Fibroblast of skin of right biceps (primary cell): ENCODE measurements at regions not wholly inside any gene's neighbourhood (a gene's known extent, or its start where the extent isn't known, plus 50 kb on each side); places are given as distances from the start of the nearest gene placed in this dataset.

Experiments
- DNase-seq: peaks from one replicate; pipeline ENCODE4 v3.0.0-alpha.2; 2013

DNA sequence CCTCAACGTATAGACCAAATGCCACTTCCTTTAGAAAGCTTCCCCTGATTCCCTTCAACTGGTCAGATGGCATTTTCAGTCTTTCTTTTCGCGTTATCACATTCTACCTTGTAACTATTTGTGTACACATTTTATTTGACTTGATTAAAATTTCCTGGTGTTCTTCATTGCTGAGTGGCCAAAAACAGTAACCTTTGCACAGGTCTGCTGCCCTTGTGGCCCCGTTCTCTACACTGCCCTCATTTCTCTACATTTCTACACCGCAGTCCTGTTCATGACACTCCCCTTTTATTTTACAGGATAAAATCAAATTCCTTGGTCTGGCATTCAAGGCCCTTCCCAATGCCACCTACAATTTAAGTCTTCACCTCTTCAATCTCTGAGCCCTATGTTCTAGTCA, 334.2 kb upstream of the SLC30A5 start:
- no peak for DNase-seq

DNA sequence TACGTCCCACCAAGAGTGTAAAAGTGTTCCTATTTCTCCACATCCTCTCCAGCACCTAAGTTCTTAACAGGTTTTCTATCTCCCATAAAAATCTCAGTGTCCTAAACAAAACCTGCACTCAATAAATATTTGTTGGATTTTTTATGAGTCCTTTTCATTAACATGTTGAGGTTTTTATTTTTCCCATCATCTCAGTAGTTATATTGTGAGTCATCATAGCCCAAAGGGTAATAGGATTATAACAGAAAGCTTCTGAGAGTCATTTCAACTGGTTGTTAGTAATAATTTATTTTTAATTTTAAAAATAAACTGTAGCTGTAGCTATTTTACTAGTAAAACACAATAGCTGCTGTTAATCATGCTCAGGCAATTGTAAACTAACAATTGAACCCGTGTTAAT, 331.6 kb upstream of the SLC30A5 start:
- no peak for DNase-seq

DNA sequence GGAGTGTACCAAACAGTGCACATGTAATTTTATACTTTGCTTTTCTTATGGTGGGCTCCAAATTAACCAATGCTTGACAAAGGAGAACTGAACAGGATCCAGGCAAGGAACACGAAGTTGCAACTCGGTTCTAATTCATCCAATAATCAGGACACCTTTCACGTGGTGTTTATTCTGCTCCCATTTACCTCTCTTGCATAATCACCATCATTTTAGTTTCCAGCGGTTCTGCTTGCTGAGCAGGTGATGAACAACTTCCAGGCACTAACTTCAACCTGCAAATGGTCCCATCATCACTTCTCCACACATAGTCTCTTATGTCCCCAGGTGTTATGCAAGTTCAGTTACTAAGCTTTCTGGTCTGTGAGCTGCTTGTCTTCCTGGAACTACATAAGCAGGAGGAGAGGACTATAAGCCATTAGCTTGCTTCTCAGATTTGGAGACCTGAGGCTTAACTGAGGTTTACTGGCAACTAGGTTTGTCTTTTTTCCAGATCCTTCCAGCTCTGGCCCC, 326.8 kb upstream of the SLC30A5 start:
- DNase-seq: no peak

DNA sequence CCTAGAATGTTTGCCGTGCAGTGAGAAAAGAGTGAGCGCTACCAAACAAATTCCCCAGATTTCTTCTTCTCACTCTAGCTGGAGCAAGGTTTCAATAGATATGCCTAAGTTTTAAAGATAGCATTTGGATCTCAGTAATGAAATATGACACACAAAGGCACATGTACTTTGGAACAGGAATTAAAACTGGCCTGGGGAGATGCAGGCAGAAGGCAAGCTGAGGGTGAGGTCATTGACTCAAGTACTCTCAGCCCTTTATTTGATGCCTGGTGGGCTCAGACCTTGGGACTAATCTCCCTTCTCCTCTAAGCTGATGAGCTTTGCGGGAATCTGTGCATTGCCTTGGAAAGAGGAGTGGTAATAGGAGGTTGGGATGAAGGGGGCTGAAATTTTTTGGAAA, 323.3 kb upstream of the SLC30A5 start:
- DNase-seq: no peak

DNA sequence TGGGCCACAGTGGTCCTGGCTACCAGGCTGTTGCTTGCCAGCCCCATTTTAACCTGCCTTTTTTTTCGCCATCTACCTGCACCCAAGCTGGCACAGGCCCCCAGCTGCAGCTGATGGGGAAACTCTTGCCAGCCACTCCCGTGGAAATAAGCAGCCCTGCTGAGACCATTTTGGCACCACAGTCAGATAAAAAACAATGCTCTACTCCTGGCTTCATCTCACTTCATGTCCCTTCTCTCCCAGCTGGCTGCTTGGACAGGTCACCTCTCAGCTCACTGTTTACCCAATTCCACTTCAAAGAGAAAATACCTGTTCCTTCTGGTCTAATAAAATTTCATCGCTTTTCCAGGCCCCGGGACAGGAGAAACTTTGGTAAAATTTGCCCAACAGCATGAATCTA, 322.6 kb upstream of the SLC30A5 start:
- no peak for DNase-seq

DNA sequence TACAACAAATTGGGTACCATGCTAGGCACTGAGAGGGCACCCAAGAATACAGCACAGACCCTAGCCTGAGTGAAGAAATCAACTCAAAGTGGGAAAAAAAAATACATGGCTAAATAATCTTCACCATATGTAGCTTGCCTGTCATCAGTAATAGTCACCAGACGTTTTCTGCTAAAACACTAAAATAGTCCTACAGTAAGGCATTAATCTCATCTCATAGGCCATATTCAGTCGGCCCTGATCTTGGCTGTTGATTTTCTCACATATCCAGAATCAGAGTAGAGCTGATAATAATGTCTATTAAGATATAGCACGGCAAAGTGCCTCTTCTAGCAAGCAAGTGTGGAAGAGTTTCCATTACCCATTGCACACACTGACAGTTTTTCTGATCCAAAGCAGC, 322.1 kb upstream of the SLC30A5 start:
- no peak for DNase-seq

DNA sequence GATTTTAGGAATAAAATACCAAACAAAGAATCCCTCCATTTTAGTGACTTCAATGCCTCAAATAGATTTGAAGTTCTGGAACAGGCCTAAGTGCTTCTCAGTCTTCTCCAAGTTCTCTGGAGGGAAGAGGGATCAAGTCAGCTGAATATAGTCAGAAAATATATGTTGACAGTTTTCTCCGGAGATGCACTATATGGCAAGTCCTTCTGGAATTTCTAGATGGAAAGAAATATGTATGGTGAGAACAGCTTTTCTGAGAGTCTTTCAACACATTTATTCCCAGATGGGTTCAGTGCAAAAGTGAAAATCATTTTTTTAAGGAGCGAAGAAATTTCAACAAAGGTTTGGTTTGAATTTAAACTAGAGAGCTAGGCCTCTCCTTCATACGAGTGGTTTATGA, 317.4 kb upstream of the SLC30A5 start:
- no peak for DNase-seq

DNA sequence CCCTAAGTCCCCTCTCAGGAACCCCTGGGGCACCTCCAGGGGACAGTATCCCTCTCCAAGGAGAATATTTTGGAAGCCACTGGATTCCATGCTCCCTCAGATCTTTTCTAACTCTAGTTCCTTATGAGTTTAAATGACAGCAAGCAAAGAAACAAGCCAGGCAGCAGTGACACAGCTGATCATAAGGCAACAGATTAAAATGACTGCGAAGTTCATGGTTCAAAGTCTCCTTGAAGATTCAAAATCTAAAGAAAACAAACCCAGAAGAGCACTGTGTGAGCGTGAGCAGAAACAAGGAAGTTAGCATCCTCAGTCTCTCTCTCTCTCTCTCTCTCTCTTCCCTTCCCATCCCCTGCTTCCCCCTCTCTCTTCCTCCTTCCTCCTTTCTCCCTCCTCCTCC, 316.7 kb upstream of the SLC30A5 start:
- DNase-seq: no peak

DNA sequence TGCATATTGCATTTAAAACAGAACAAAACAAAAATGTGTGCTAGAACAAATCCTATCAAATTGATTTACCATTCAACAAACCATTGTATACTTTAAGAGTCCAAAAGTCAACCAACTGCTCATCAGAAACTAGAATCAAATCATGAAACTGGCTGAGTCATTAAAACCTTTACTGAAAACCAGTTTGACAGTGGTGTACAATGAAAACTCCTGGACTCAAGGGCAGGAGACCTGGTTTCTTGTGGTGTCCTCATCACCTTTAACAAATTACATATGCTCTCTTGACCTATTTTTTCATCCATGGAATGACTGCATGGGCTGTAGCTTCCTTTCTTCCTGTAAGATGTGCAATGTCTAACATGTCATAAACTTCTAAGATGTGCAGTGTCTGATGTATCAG, 315.3 kb upstream of the SLC30A5 start:
- DNase-seq: no peak

DNA sequence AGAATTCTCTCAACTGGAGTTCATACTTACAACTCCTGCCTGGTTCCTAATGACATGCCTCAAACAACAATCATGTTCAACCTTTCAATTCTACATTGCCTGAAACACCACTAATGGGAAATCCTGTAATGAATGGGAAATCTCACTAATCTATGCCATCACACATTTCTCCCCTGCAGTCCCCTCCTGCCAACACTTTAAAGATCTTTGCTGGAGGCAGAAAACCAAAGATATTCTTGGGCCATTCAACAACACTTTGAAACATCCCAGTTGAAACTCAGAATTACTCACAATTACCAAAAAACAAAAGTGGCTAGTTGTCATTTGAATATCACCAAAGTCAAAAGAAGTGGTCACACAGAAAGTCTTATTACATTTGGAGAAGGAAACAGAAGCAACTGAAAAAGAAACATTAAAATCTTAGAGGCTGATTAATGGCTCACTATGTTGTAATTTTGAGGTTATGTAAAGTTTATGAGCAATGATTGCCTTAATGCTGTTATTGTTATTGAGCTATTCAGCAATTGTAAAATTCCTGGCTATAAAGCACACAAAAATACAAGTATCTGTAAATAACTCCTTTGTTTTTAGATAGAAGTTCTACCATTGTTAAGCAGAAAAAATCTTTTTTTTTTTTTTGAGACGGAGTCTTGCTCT, 313.4 kb upstream of the SLC30A5 start:
- DNase-seq: peak; percentile 2

DNA sequence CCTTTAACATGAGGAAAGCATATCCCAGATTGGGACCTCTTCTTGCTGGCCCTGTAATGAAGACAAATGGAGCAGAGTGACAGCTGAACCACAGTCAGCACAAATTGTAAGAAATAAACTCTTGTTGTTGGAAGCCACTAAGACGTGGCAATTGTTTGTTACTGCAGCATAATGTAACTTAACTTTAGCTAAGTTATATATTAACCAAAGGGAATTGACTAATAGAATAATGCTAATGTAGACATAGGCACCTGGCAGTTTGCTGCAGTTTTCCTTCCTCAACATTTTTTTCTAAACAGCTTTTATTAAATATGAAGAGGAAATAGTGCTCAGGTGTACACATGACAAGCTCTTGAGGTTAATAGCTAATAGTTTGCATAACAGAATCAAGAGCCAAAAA, 300.7 kb upstream of the SLC30A5 start:
- no peak for DNase-seq

DNA sequence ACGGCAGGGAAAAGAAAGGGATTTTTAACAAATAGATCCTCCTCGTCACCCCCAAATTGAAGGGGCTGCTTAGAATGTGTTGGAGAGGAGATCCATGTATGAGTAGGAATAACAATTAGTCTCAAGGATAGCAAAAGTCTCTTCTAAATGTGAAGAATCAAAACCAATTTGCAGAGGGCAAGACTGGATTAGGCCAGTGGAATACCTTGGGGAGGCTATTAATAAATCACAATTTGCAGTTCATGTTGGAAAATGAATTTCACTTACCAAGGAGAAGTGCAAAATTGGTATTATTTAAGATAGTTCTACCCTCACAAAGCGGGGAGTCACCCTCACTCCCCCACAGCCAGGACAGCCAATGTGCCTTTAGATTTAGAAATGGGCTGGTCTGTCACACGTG, 299.8 kb upstream of the SLC30A5 start:
- DNase-seq: no peak

DNA sequence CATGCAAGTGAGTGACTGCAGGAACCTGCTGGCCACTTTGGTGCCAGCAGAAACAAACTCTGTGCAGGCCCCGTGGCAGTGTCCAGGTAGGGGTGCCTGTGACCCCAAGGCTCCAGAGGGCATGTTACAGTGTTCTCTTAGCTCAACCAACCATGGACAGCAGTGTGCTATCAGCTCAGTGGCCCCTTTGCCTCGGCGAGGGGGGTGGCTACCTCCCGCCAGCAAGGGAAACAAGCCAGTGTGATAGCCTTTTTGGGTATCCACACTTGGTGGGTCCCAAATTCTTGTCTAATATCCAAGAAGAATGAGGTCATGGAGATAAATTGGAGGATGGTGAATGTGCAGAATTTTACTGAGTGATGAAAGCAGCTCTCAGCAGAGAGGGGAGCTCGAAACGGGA, 298.6 kb upstream of the SLC30A5 start:
- no peak for DNase-seq

DNA sequence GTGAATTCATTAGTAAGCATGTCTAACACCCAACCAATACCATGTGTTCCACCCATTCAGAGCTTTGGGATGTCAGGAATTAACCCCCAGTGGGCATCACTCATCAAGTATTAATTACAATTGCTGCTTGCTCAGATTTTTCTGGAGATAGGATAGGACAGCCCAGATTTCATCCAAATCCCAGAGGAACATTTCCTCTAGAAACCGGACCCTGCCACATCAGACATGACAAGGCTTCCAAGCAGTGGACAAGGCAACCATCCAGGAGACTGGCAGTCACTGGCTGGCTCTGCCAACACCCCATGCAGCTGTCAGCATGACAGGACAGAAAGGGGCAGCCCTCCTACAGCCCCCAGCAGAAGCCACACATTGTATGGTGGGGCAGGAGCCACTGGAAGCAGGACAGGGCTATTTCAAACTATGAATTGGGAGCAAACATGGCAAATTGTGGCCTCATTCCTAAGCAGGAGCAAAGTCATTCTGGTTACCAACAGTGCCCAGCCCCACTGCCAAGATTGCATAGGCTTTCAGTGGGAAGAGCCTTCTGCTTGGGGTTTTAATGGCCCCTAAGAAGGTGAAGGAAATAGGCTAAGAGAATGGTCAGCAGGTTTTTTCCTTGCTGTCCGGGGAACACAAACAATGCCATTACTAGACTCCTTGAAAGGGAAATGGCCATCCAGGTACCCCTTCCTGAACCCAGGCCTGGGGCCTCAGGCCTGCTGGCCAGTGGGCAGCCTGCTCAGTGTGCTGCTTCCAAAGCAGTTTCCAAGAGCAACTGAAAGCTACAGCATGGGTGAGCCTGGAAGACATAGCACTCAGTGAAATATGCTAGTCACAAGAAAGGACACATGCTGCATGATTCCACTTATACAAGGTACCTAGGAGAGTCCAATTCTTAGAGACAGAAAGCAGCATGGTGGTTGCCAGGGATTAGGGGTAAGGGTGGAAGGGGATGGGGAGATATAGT, 294.7 kb upstream of the SLC30A5 start:
- peak; percentile 82 for DNase-seq

DNA sequence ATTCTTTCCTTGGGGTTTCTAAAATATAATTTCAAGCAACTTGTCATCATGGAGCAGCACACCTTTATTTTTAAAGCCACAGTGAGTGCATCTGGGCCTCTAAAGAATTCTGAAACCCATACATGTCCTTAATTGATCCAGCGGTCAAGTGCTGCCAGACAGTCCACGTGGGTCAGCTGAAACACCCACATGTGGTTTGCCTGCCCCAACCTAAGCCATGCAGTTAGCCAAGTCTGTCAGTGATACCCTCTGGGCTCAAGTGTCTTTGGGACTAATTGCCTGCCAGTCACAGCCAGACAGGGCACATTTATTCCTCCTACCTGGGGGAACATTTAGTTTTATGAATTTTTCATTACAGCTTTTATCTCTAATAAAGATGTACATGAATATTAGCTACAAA, 291.4 kb upstream of the SLC30A5 start:
- no peak for DNase-seq

DNA sequence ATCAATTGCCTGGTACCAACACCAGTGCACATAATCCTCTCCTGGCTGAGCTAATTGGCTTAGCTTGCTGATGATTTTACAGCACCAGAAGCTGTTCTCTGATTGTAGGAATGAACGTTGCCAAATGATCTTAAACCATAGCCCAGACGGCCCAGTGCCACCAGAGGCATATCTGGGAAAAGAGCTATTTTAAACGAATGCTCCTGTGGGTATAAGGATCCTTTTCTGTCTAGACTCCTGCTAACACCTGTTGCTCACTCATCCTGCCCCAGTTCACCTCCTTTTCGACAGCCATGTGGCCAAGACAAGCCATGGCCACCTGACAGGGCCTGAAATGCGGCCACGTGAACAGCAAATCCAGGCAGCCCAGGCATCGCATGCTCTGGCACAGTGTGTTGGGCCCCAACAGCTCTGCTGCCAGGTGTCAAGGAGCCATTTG, 289.9 kb upstream of the SLC30A5 start:
- DNase-seq: no peak

DNA sequence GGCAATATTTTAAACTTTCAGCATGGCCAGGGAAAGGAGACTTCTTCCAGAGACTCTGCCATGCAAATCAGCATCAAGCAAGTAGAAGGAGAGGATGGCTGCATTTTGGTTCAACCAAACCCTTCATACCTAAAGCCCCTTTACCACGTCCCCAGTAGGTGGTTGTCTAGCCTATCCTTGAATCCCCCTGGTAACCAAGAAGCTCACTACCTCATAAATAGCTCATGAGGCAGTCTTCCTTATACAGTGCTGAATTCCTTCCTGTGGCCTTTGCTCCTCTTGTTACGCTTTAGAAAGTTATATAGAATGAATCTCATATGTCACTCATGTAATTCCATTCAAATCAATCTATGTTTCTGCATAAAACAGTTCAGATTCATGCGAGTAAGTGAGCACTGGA, 289.5 kb upstream of the SLC30A5 start:
- DNase-seq: no peak

DNA sequence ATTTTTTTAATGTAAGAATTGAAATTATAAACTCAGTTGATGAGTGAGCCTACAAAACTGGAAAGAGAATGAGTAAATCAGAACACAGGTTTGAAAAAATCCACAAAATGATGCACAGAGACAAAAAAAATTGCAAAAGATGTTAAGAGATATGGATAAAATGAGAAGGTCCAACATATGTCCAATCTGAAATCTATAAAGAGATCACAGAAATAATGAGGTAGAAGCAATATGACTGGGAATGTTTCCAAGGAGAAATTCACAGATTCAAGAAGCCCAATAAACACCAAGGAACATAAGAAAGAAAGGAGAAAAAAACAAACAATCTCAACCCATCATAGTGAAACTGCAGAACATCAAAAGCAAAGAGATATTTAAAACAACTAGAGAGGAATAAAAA, 288.4 kb upstream of the SLC30A5 start:
- no peak for DNase-seq

DNA sequence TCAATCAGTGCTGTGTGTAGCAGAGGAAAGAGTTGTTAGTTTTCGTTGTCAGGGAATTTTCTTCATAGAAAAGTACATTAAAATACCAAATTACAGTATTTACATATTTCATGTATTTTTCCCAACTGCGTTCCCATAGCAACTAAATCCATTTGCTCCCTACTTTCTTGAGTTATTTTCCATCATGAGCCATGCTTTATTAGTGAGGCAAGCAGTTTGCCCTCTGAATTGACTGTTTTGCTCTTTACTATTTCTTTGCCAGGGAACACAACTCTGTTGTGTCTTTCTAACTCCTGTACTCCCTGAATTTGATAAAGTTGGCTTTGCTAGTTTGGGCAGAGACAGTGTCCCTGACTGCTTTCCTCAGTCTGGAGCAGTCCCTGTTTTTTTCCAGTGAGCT, 276.2 kb upstream of the SLC30A5 start:
- DNase-seq: no peak

DNA sequence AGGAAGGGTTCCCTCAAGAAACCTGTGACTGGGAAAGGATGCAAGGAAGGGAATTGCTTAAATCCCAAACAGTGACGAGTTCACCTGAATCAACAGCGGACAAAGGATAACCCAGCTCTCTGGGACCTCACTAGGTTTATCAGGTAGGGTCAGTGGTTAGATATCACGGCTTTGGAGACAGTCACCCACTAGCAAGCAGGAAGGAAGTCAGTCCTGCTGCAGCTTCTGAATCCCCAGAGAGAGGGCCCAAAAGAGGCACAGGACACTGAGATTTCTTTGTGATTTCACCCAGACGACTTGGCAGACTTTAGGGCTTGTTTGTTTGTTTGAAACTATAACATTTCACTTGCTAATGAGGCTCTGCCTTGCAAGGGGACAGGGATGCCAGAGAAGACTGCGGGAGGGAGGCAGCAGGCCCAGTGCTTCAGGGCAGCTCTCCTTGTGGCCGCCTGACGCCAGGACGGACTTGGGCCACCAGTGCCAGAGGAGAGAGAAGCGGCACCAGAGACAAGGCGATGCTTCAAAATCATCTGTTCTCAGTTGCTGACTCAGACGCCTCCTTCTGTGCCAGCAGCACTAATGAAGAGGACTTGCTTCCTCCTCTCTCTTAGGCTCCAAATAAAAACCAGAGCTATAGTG, 275.6 kb upstream of the SLC30A5 start:
- peak; percentile 8 for DNase-seq

DNA sequence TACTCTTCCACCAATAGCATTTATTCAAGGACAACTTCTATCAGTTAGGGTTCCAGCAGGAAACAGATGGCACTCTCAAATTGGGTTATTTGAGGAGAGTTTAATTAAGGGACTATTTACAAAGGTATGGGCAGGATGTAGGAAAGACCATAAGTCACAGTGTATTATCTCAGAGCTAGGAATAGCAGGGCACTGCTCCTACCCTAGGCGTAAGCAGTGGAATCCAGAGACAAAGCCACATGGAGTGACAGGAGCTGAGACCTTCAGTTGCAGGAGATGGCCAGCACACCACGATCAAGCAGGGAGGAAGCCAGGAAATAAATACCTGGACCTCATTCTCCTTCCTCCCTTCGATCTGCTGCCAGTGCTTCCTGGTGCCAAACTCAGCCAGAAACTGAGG, 274.9 kb upstream of the SLC30A5 start:
- no peak for DNase-seq

DNA sequence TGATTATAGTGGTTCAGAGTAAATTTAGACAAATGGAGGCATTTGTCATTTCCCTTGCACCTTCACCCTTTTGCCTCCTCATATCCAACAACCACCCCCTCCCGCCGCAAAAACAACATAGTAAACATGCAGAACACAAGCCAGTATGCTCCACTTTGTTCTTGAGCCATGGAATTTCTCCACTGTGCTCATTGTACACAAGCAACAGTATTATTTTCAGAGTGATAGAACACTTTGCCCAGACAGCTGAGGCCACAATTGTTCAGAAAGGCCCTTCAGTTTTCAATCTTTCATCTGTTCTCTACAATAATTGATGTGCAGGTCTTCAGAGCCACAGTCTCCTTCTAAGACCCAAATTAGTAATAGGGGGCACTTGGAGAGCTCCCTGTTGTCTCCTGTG, 272.8 kb upstream of the SLC30A5 start:
- DNase-seq: no peak

DNA sequence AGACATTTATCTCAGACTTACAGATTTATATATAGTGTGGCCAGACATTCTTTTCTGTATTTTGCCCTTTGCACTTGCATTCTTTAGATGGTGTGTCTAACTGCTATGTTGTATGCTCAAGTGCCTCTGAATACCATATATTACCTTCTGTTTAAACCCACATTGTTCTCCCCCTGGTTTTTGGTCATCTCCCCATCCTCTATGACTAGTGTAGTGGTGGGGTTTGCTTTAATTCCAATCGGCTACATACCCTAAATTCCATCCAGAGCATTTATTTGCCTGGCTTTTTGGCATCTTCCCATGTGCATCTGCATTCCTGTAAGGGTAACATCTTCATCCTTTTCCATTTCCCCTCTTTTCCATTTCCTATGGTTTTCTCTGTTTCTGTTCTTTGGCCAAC, 271.0 kb upstream of the SLC30A5 start:
- peak; percentile 63 for DNase-seq

DNA sequence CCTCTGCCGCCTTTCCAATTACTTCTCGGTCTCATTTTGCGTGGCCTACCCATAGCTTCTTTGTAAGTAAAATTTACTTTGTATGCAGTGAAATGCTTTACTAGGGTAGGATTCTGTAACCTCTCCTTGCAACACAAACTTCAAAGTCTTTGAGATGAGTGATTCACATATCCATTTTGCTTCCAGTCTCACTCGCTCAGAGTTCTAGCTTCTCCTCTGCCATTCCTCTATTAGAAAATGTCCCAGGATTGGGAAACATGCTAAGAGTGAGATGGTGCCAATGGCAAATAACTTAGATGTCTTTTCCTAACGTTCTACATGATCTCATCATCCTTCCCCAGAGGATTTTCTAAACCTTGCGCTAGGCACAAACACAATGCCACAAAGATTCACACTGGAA, 270.5 kb upstream of the SLC30A5 start:
- no peak for DNase-seq
